ENCODE measurements at regions not wholly inside any gene's neighbourhood (a gene's known extent, or its start where the extent isn't known, plus 50 kb on each side); places are given as distances from the start of the nearest gene placed in this dataset.

GRCh38 chr12:13444076-13444475 lies 247.6 kb downstream of the EMP1 start:
- ChIA-PET CTCF (no interaction called here), POLR2A (no interaction called here)
- no peak for TF ChIP-seq CTCF (IDR thresholded peaks at IDR 0.05; ENCODE audit: insufficient read depth, low read length, missing control alignments)
- no peak overlapping the region for H3K4me3 ChIP-seq (ENCODE audit: low read depth, low read length)
- DNase-seq (ENCODE audit: low read depth, low spot score): no peak

- CTCF ChIA-PET: no interaction called here
- TF ChIP-seq CTCF (IDR thresholded peaks at IDR 0.05; ENCODE audit: insufficient read depth, low read length, missing control alignments): no peak
- POLR2A ChIA-PET: no interaction called here
- no peak overlapping the region for H3K4me3 ChIP-seq (ENCODE audit: low read depth, low read length)
- no peak for DNase-seq (ENCODE audit: low read depth, low spot score)
Observed at GRCh38 chr12:13443498-13443897, 247.0 kb downstream of the EMP1 start.

GRCh38 chr12:13443028-13443427 lies 246.5 kb downstream of the EMP1 start:
- TF ChIP-seq CTCF (IDR thresholded peaks at IDR 0.05; ENCODE audit: insufficient read depth, low read length, missing control alignments): no peak
- H3K4me3 ChIP-seq (ENCODE audit: low read depth, low read length): no peak overlapping the region
- no peak for DNase-seq (ENCODE audit: low read depth, low spot score)
- CTCF ChIA-PET: no interaction called here
- POLR2A ChIA-PET: no interaction called here

GRCh38 chr12:13442457-13442856 lies 245.9 kb downstream of the EMP1 start:
- CTCF ChIA-PET: no interaction called here
- POLR2A ChIA-PET: no interaction called here
- no peak for DNase-seq (ENCODE audit: low read depth, low spot score)

DNA sequence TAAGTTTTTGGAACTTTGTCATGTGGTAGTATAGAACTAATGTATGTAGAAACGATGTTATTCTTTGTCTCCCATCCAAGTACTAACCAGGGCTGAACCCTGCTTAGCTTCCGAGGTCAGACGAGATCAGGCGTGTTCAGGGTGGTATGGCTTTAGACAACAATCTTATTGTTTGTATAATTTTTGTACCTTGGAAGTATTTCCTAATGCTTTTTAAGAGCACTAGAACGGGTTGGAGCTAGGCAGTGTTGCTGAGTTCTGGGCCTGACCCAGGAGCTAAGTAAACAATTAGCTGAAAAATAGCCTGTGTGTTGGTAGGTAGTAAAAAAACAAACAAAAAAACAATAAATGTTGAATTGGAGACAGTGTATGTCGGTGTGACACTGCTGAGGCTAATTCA lies 244.3 kb downstream of the EMP1 start:
- no peak for TF ChIP-seq CTCF (IDR thresholded peaks at IDR 0.05; ENCODE audit: insufficient read depth, low read length, missing control alignments)
- DNase-seq (ENCODE audit: low read depth, low spot score): no peak
- ChIA-PET POLR2A (no interaction called here), CTCF (no interaction called here)
- H3K4me3 ChIP-seq (ENCODE audit: low read depth, low read length): no peak overlapping the region

More at GRCh38 chr12:13442457-13442856, 245.9 kb downstream of the EMP1 start:
- no peak for TF ChIP-seq CTCF (IDR thresholded peaks at IDR 0.05; ENCODE audit: insufficient read depth, low read length, missing control alignments)
- H3K4me3 ChIP-seq (ENCODE audit: low read depth, low read length): no peak overlapping the region

DNA sequence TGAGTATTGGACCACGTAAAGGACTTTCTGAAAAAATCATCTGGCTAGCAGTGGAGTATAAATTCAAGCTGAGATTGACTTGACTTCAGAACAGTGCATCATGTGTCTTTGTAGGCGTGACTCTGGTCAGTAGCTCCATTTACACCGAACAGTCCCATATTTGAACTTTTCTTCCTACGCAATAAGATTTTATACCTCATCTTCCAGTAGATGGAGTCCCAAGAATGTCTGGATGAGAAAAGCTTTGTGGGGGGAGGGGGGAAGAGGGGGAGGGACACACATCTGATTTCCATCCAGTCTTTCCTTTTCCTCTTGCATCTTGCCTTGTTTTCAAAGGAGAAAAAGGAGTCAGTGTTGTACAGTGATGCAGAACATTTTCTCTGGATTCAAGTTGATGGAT lies 241.0 kb downstream of the EMP1 start:
- DNase-seq (ENCODE audit: low read depth, low spot score): no peak
- TF ChIP-seq CTCF (IDR thresholded peaks at IDR 0.05; ENCODE audit: insufficient read depth, low read length, missing control alignments): no peak
- H3K4me3 ChIP-seq (ENCODE audit: low read depth, low read length): no peak overlapping the region
- CTCF ChIA-PET: interaction anchor here (0.8 kb wide), 1 partner anchor 9 kb away, joined by 3 read pairs; no protein-coding TSS in a partner anchor
- POLR2A ChIA-PET: no interaction called here
